ENCODE measurements at regions not wholly inside any gene's neighbourhood (a gene's known extent, or its start where the extent isn't known, plus 50 kb on each side); places are given as distances from the start of the nearest gene placed in this dataset.

DNA sequence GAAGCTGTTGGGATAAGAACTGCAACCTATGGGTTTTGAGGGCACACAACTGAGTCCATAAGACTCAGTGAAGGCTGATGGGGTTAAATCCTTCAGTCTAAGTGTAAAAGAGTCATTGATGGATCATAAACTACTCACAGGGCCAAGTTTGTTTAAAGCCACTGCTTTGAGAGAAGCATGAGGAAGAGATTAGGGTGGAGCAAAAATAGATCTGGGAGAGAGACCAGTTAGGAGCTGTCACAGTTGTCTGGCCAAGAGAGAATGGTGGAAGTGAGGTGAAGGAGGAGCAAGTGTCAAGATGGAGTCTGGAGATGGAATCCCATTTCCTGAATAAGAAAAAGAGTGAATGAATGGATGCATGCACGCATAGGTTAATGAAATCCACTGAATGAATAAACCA, 379.1 kb upstream of the CDH11 start:
- Mint-ChIP-seq H3K27ac (no peak overlapping the region), H3K9me3 (peaks cover 2 to 18% (median 4%) of the 10 kb centered on the region in 3 donors), H3K36me3 (no peaks in the 10 kb centered on the region), H3K4me3 (no peak overlapping the region), H3K27me3 (no peaks in the 10 kb centered on the region), H3K4me1 (no peaks in the 10 kb centered on the region)
- ChIA-PET POLR2A (no interaction called here), CTCF (no interaction called here)
- DNase-seq (no peak), ATAC-seq (replicated peaks in 1 of 4) (no peak)
- H3K9me3 ChIP-seq: no peaks in the 10 kb centered on the region
- H3K27ac ChIP-seq (ENCODE audit: low read length): no peak overlapping the region
- H3K27me3 ChIP-seq (replicated peaks in 1 of 2; ENCODE audit: control insufficient read depth in 2 of 2, extremely low read depth in 1 of 2, insufficient read depth in 2 of 2, low read length in 1 of 2): no peaks in the 10 kb centered on the region
- no peak overlapping the region for H3K4me3 ChIP-seq (ENCODE audit: control insufficient read depth in 1 of 2, extremely low read depth in 1 of 2, low read length in 1 of 2)
- no peaks in the 10 kb centered on the region for H3K36me3 ChIP-seq (ENCODE audit: control insufficient read depth in 2 of 2, extremely low read depth in 1 of 2, insufficient read depth in 1 of 2, low read length in 1 of 2)
- WGBS (ENCODE audit: insufficient coverage): no CpG with 5 or more reads among the region's 1 CpG
- no peaks in the 10 kb centered on the region for H3K4me1 ChIP-seq (ENCODE audit: control insufficient read depth in 1 of 2, extremely low read depth in 1 of 2, insufficient read depth in 2 of 2, low read length in 2 of 2)

DNA sequence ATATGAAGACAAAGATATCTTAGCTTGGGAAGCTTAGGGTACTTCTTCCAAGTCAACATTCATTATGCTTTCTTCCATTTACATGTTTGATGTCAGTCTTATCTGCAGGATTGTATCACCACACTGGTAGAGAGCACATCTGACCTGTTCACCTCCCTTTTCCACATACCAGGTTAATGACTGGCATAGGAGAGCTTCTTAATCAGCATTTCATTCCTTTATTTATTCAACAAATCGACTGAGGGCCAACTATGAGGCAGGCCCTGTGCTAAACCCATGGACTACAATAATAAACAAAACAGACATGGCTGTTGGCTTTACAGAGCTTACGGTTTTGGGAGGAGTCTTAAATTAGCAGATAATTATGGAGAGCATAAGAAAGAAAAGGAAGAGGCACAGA, 378.1 kb upstream of the CDH11 start:
- H3K4me3 ChIP-seq (ENCODE audit: control insufficient read depth in 1 of 2, extremely low read depth in 1 of 2, low read length in 1 of 2): no peak overlapping the region
- no peaks in the 10 kb centered on the region for H3K4me1 Mint-ChIP-seq
- DNase-seq (no peak), ATAC-seq (replicated peaks in 1 of 4) (no peak)
- H3K27ac Mint-ChIP-seq: no peak overlapping the region
- H3K4me1 ChIP-seq (ENCODE audit: control insufficient read depth in 1 of 2, extremely low read depth in 1 of 2, insufficient read depth in 2 of 2, low read length in 2 of 2): no peaks in the 10 kb centered on the region
- H3K36me3 ChIP-seq (ENCODE audit: control insufficient read depth in 2 of 2, extremely low read depth in 1 of 2, insufficient read depth in 1 of 2, low read length in 1 of 2): no peaks in the 10 kb centered on the region
- H3K27me3 Mint-ChIP-seq: no peaks in the 10 kb centered on the region
- no peak overlapping the region for H3K4me3 Mint-ChIP-seq
- CTCF ChIA-PET: no interaction called here
- no CpG with 5 or more reads among the region's 2 CpGs for WGBS (ENCODE audit: insufficient coverage)
- H3K9me3 Mint-ChIP-seq: peaks cover 2 to 18% (median 4%) of the 10 kb centered on the region in 3 donors
- H3K9me3 ChIP-seq: no peaks in the 10 kb centered on the region
- POLR2A ChIA-PET: no interaction called here
- no peaks in the 10 kb centered on the region for H3K27me3 ChIP-seq (replicated peaks in 1 of 2; ENCODE audit: control insufficient read depth in 2 of 2, extremely low read depth in 1 of 2, insufficient read depth in 2 of 2, low read length in 1 of 2)
- no peak overlapping the region for H3K27ac ChIP-seq (ENCODE audit: low read length)
- H3K36me3 Mint-ChIP-seq: no peaks in the 10 kb centered on the region

DNA sequence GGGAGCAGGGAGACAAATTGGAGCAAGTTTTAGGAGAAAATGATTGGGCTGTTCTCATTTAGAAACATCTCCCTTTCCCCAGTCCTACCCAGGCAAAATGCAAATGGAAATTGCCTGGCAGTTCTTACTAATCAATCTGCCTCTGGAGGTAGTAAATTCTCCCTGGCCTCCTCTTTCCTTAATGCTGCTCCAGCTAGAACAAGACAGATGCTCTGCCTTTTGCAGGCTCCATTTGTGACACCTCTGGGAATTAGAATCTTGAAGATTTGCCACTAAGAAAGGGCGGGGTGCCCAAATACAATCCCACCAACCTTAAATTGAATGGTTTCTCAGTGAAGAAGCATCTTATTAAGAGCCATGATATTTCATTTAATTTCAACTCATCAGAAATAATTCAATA, 377.7 kb upstream of the CDH11 start:
- no peak overlapping the region for H3K4me3 Mint-ChIP-seq
- POLR2A ChIA-PET: no interaction called here
- ATAC-seq (replicated peaks in 1 of 4) (no peak), DNase-seq (no peak)
- H3K27me3 Mint-ChIP-seq: no peaks in the 10 kb centered on the region
- Histone ChIP-seq H3K4me3 (ENCODE audit: control insufficient read depth in 1 of 2, extremely low read depth in 1 of 2, low read length in 1 of 2) (no peak overlapping the region), H3K9me3 (no peaks in the 10 kb centered on the region), H3K27ac (ENCODE audit: low read length) (no peak overlapping the region), H3K36me3 (ENCODE audit: control insufficient read depth in 2 of 2, extremely low read depth in 1 of 2, insufficient read depth in 1 of 2, low read length in 1 of 2) (no peaks in the 10 kb centered on the region), H3K27me3 (replicated peaks in 1 of 2; ENCODE audit: control insufficient read depth in 2 of 2, extremely low read depth in 1 of 2, insufficient read depth in 2 of 2, low read length in 1 of 2) (no peaks in the 10 kb centered on the region), H3K4me1 (ENCODE audit: control insufficient read depth in 1 of 2, extremely low read depth in 1 of 2, insufficient read depth in 2 of 2, low read length in 2 of 2) (no peaks in the 10 kb centered on the region)
- H3K4me1 Mint-ChIP-seq: no peaks in the 10 kb centered on the region
- H3K9me3 Mint-ChIP-seq: peaks cover 2 to 18% (median 4%) of the 10 kb centered on the region in 3 donors
- WGBS (ENCODE audit: insufficient coverage): no CpG with 5 or more reads among the region's 1 CpG
- CTCF ChIA-PET: no interaction called here
- no peaks in the 10 kb centered on the region for H3K36me3 Mint-ChIP-seq
- H3K27ac Mint-ChIP-seq: no peak overlapping the region

DNA sequence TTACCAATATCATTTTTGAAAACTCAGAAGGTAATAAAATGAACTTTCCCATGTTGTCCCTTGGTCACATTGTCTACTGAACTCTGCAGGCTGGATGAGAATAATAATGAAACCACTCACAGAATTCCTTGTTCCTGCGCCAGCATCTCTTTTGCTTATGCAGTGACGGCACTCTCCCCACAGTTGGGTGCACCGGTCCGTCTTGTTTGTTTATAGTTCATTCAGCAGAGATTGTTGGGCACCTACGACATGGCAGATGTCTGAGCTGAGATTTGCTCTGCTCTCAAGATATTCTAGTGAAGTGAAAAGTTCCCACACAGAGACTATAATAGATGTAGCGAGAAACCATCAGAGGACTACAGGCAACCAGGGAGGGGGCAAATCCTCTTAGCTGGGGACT, 375.7 kb upstream of the CDH11 start:
- no peaks in the 10 kb centered on the region for H3K36me3 ChIP-seq (ENCODE audit: control insufficient read depth in 2 of 2, extremely low read depth in 1 of 2, insufficient read depth in 1 of 2, low read length in 1 of 2)
- ChIA-PET POLR2A (no interaction called here), CTCF (no interaction called here)
- DNase-seq: no peak
- no peaks in the 10 kb centered on the region for H3K4me1 Mint-ChIP-seq
- no peak for ATAC-seq (replicated peaks in 1 of 4)
- H3K27me3 Mint-ChIP-seq: no peaks in the 10 kb centered on the region
- no peaks in the 10 kb centered on the region for H3K4me1 ChIP-seq (ENCODE audit: control insufficient read depth in 1 of 2, extremely low read depth in 1 of 2, insufficient read depth in 2 of 2, low read length in 2 of 2)
- WGBS (ENCODE audit: insufficient coverage): no CpG with 5 or more reads among the region's 6 CpGs
- H3K4me3 ChIP-seq (ENCODE audit: control insufficient read depth in 1 of 2, extremely low read depth in 1 of 2, low read length in 1 of 2): no peak overlapping the region
- H3K27ac Mint-ChIP-seq: no peak overlapping the region
- H3K27ac ChIP-seq (ENCODE audit: low read length): no peak overlapping the region
- peaks cover 2 to 11% (median 4%) of the 10 kb centered on the region in 3 donors for H3K9me3 Mint-ChIP-seq
- H3K27me3 ChIP-seq (replicated peaks in 1 of 2; ENCODE audit: control insufficient read depth in 2 of 2, extremely low read depth in 1 of 2, insufficient read depth in 2 of 2, low read length in 1 of 2): no peaks in the 10 kb centered on the region
- H3K9me3 ChIP-seq: no peaks in the 10 kb centered on the region
- no peaks in the 10 kb centered on the region for H3K36me3 Mint-ChIP-seq
- H3K4me3 Mint-ChIP-seq: no peak overlapping the region

DNA sequence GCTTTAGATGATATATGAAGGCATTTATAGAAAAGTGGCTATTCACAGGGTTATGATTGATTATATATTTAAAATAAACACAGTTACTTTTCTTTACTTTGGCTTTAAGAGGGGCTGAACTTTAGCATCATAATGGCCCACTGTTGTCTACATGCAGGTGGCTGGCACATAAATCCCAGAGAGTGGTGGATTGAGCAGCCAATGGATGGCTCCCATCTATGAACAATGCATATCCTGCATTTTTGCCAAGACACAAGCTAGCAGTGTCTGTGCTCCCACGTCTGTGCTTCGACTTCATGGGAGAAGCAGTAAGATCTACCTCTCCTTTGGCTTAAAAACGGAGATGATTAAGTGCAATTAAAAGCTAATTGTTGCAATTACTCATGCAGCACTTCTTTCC, 373.2 kb upstream of the CDH11 start:
- Mint-ChIP-seq H3K4me3 (no peak overlapping the region), H3K9me3 (peaks cover 4 to 6% (median 5%) of the 10 kb centered on the region in 3 donors), H3K27me3 (no peaks in the 10 kb centered on the region), H3K27ac (no peak overlapping the region), H3K36me3 (no peaks in the 10 kb centered on the region), H3K4me1 (no peaks in the 10 kb centered on the region)
- 86% methylated on average over 2 of the region's 3 CpGs for WGBS (ENCODE audit: insufficient coverage)
- ChIA-PET CTCF (no interaction called here), POLR2A (no interaction called here)
- no peaks in the 10 kb centered on the region for H3K4me1 ChIP-seq (ENCODE audit: control insufficient read depth in 1 of 2, extremely low read depth in 1 of 2, insufficient read depth in 2 of 2, low read length in 2 of 2)
- H3K9me3 ChIP-seq: no peaks in the 10 kb centered on the region
- no peak overlapping the region for H3K4me3 ChIP-seq (ENCODE audit: control insufficient read depth in 1 of 2, extremely low read depth in 1 of 2, low read length in 1 of 2)
- no peak overlapping the region for H3K27ac ChIP-seq (ENCODE audit: low read length)
- H3K36me3 ChIP-seq (ENCODE audit: control insufficient read depth in 2 of 2, extremely low read depth in 1 of 2, insufficient read depth in 1 of 2, low read length in 1 of 2): no peaks in the 10 kb centered on the region
- H3K27me3 ChIP-seq (replicated peaks in 1 of 2; ENCODE audit: control insufficient read depth in 2 of 2, extremely low read depth in 1 of 2, insufficient read depth in 2 of 2, low read length in 1 of 2): no peaks in the 10 kb centered on the region
- no peak for ATAC-seq (replicated peaks in 1 of 4)
- no peak for DNase-seq

DNA sequence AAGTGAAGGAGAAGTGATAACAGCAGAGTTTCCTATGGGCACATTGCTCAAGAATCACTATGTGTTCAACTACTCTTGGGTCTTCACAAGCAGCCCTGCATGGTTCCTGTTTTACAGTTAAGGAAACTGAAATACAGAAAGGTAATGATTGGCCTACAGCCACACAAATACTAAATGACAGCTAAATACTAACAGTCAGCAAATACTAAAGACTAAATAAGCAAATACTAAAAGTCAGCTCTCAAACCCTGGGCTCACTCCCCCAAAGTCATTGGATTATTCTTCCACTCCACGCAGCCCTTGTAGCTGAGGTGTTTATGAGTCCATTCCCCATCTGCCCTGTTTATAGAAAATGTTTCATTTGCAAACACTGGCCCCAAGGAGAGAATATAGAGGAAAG, 372.7 kb upstream of the CDH11 start:
- Mint-ChIP-seq H3K36me3 (no peaks in the 10 kb centered on the region), H3K4me3 (no peak overlapping the region), H3K9me3 (peaks cover 4 to 5% (median 4%) of the 10 kb centered on the region in 3 donors), H3K27me3 (no peaks in the 10 kb centered on the region), H3K27ac (no peak overlapping the region), H3K4me1 (no peaks in the 10 kb centered on the region)
- Histone ChIP-seq H3K4me1 (ENCODE audit: control insufficient read depth in 1 of 2, extremely low read depth in 1 of 2, insufficient read depth in 2 of 2, low read length in 2 of 2) (no peaks in the 10 kb centered on the region), H3K4me3 (ENCODE audit: control insufficient read depth in 1 of 2, extremely low read depth in 1 of 2, low read length in 1 of 2) (no peak overlapping the region), H3K27me3 (replicated peaks in 1 of 2; ENCODE audit: control insufficient read depth in 2 of 2, extremely low read depth in 1 of 2, insufficient read depth in 2 of 2, low read length in 1 of 2) (no peaks in the 10 kb centered on the region), H3K9me3 (no peaks in the 10 kb centered on the region), H3K27ac (ENCODE audit: low read length) (no peak overlapping the region), H3K36me3 (ENCODE audit: control insufficient read depth in 2 of 2, extremely low read depth in 1 of 2, insufficient read depth in 1 of 2, low read length in 1 of 2) (no peaks in the 10 kb centered on the region)
- no peak for ATAC-seq (replicated peaks in 1 of 4)
- WGBS (ENCODE audit: insufficient coverage): no CpG with 5 or more reads among the region's 1 CpG
- CTCF ChIA-PET: no interaction called here
- DNase-seq: no peak
- POLR2A ChIA-PET: no interaction called here

DNA sequence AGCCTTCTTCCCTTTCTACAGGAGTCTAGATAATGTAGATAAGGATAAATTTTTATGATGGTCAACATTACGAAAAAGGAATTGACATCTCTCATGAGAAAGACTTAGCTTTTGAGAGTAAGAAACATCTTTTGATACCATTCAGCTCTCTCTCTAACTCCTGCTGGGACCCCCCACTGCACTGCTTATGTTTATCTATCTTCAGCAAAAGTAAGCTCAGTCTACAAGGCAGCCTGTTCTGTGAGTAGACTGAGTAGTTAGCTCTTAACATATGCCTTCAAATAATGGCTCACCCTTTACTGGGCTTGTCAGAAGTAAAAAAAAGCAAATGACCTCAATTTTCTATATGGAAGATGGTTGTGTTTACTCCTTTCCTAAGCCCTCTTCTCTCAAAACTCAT, 372.2 kb upstream of the CDH11 start:
- H3K27me3 Mint-ChIP-seq: no peaks in the 10 kb centered on the region
- ATAC-seq (replicated peaks in 1 of 4): no peak

More for the DNA sequence above, 372.2 kb upstream of the CDH11 start:
- Histone ChIP-seq H3K27me3 (replicated peaks in 1 of 2; ENCODE audit: control insufficient read depth in 2 of 2, extremely low read depth in 1 of 2, insufficient read depth in 2 of 2, low read length in 1 of 2) (no peaks in the 10 kb centered on the region), H3K9me3 (no peaks in the 10 kb centered on the region), H3K36me3 (ENCODE audit: control insufficient read depth in 2 of 2, extremely low read depth in 1 of 2, insufficient read depth in 1 of 2, low read length in 1 of 2) (no peaks in the 10 kb centered on the region), H3K4me3 (ENCODE audit: control insufficient read depth in 1 of 2, extremely low read depth in 1 of 2, low read length in 1 of 2) (no peak overlapping the region), H3K4me1 (ENCODE audit: control insufficient read depth in 1 of 2, extremely low read depth in 1 of 2, insufficient read depth in 2 of 2, low read length in 2 of 2) (no peaks in the 10 kb centered on the region), H3K27ac (ENCODE audit: low read length) (no peak overlapping the region)
- Mint-ChIP-seq H3K9me3 (peaks cover 4 to 5% (median 4%) of the 10 kb centered on the region in 3 donors), H3K4me1 (no peaks in the 10 kb centered on the region), H3K27ac (no peak overlapping the region), H3K36me3 (no peaks in the 10 kb centered on the region), H3K4me3 (no peak overlapping the region)
- no CpG with 5 or more reads among the region's 1 CpG for WGBS (ENCODE audit: insufficient coverage)
- POLR2A ChIA-PET: no interaction called here
- DNase-seq: no peak
- CTCF ChIA-PET: no interaction called here

All from T-cell (primary cell).